Body of pancreas (tissue), 4 donors: ENCODE measurements at regions not wholly inside any gene's neighbourhood (a gene's known extent, or its start where the extent isn't known, plus 50 kb on each side); places are given as distances from the start of the nearest gene placed in this dataset.

Source experiments
- ATAC-seq: fragments of 150-250 bp; one replicate; pipeline ENCODE4 v1.9.1; 2016
- DNase-seq, 4 donors: peaks; one replicate each; pipeline ENCODE4 v3.0.0-alpha.2; 2019
- H3K27ac ChIP-seq, 4 donors: fragments of 200-600 bp; sonication (generic); 1 replicate in 3 of 4; 2 replicates in 1 of 4; pipeline versions ENCODE4 v1.5.1 to v1.6.1; 2016 to 2019; ENCODE audit warnings: mild to moderate bottlenecking in 1 of 4, mixed read lengths in 1 of 4, moderate library complexity in 1 of 4
- H3K27me3 ChIP-seq, 2 donors: fragments of 200-600 bp; sonication (generic); one replicate each; pipeline ENCODE4 v1.6.0; 2016; ENCODE audit warnings: mild to moderate bottlenecking in 1 of 2
- H3K36me3 ChIP-seq, 2 donors: fragments of 200-600 bp; sonication (generic); replicated peaks in 1 of 2; 2 replicates each; pipeline ENCODE4 v1.5.1; 2016; ENCODE audit warnings: low read depth in 2 of 2; ENCODE audit not compliant: insufficient read depth in 1 of 2
- H3K4me1 ChIP-seq: fragments of 200-600 bp; sonication (generic); one replicate; pipeline ENCODE4 v1.6.0; 2016
- H3K4me3 ChIP-seq, 2 donors: fragments of 200-600 bp; sonication (generic); 1 replicate in 1 of 2; 2 replicates in 1 of 2; pipeline ENCODE4 v1.5.1; 2016 to 2019
- H3K9me3 ChIP-seq, 3 donors: fragments of 200-600 bp; sonication (generic); 1 replicate in 2 of 3; 2 replicates in 1 of 3; pipeline ENCODE4 v1.5.1; 2016
- CTCF ChIP-seq, 7 experiments: fragments of 450-650 bp in 4 of 7; fragments of 200-600 bp in 3 of 7; sonication (generic) in 3 of 7; IDR thresholded peaks; one replicate each; pipeline ENCODE4 v1.5.1; 2016 to 2019; ENCODE audit warnings: antibody characterized with exemption in 7 of 7
- POLR2A ChIP-seq, 3 donors: fragments of 450-650 bp; IDR thresholded peaks; one replicate each; pipeline ENCODE4 v1.6.1; 2016; ENCODE audit warnings: antibody characterized with exemption in 3 of 3, mild to moderate bottlenecking in 2 of 3
- WGBS, 2 donors: methylation state at CpG; one replicate each; pipeline ENCODE4 v1.1.5; 2017; 5-methylcytosine and 5-hydroxymethylcytosine counted together
- intact Hi-C: fragments of 100-400 bp; cut with DNase I; formaldehyde crosslinking; loops from one replicate; pipeline ENCODE4 v1.15.1; 2023

DNA sequence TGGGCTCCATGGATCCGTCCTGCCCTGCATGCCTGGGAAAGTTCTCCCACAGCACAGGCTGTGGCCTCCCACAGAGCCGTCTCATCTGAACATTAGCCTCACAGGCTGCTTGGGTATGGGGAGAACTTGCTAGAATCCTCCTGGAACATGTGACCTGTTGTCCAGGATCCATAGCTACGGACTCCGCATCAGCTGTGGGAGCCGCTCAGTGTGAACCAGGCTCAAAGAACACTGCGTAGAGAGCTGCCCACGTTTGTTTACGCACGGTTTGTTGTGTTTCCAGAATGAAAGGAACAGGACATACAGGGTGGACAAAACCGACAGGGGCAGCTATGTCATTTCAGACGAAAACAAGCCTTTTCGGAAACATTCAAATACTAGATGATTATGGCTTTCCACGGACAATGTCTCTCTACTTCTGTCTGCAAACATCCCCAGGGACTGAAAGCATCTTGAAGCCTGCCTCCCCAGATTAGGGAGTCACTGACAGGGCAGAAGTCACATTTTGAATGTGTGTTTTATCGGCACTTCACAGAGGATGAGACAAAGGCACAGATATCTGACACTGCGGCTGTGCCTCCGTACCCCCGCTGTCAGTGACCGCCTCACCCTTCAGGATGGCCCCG lies 390.3 kb downstream of the GADD45G start:
- ATAC-seq (no peak), DNase-seq (no peak)
- 79 to 86% methylated on average over 19 of the region's 19 CpGs for WGBS, 2 donors
- intact Hi-C loops = loop anchor here (5.0 to 10.0 kb wide), 2 partner anchors 107 to 370 kb away; no protein-coding TSS in a partner anchor
- peak overlapping the region in 1 of 4 donors; percentile 78 for H3K27ac ChIP-seq
- no peaks in the 10 kb centered on the region for H3K9me3 ChIP-seq
- no peak for TF ChIP-seq CTCF (IDR thresholded peaks at IDR 0.05)
- no peak for TF ChIP-seq POLR2A (IDR thresholded peaks at IDR 0.05)
- H3K4me1 ChIP-seq = peaks cover 65% of the 10 kb centered on the region
- no peaks in the 10 kb centered on the region for H3K36me3 ChIP-seq
- H3K27me3 ChIP-seq = no peaks in the 10 kb centered on the region
- H3K4me3 ChIP-seq = no peak overlapping the region

GRCh38 chr9:89996116-89996515 lies 391.3 kb downstream of the GADD45G start:
- no peak for ATAC-seq
- Histone ChIP-seq H3K27ac (no peak overlapping the region), H3K9me3 (no peaks in the 10 kb centered on the region), H3K4me3 (no peak overlapping the region), H3K36me3 (no peaks in the 10 kb centered on the region), H3K27me3 (no peaks in the 10 kb centered on the region), H3K4me1 (peaks cover 65% of the 10 kb centered on the region)
- DNase-seq = no peak
- no peak for TF ChIP-seq CTCF (IDR thresholded peaks at IDR 0.05)
- TF ChIP-seq POLR2A (IDR thresholded peaks at IDR 0.05) = no peak
- WGBS, 2 donors = 91 to 93% methylated on average over 5 of the region's 5 CpGs
- intact Hi-C loops = loop anchor here (5.0 to 10.0 kb wide), 2 partner anchors 106 to 371 kb away; no protein-coding TSS in a partner anchor

DNA sequence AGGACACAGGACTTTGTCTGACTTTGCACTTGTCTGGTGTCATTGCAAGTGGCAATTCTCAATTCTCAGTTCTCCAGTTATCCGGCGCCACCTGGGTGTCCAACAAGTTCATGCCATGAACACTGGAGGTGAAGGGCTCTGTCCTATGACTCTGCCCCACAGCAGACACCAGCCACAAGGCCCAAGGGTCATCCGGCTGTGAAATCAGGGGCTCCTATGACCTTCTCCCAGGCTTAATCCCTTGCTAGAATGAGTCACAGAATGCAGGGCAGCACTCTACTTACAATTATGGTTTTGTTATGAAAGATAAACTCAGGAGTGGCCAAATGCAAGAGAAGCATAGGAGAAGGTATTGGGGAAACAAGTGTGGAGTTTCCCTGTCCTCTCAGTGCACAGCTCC lies 392.0 kb downstream of the GADD45G start:
- DNase-seq = no peak
- H3K4me1 ChIP-seq = peaks cover 63% of the 10 kb centered on the region

GRCh38 chr9:89998633-89999032 lies 393.8 kb downstream of the GADD45G start:
- Histone ChIP-seq H3K4me3 (no peak overlapping the region), H3K36me3 (no peaks in the 10 kb centered on the region), H3K4me1 (peaks cover 64% of the 10 kb centered on the region), H3K27me3 (no peaks in the 10 kb centered on the region), H3K9me3 (no peaks in the 10 kb centered on the region), H3K27ac (peak overlapping the region; percentile 92 to 95 (median 94))
- DNase-seq (no peak), ATAC-seq (no peak)
- TF ChIP-seq POLR2A (IDR thresholded peaks at IDR 0.05) (no peak), CTCF (IDR thresholded peaks at IDR 0.05) (no peak)
- intact Hi-C loops = loop anchor here (5.0 to 10.0 kb wide), 2 partner anchors 104 to 374 kb away; no protein-coding TSS in a partner anchor
- 68 to 69% methylated on average over 3 of the region's 3 CpGs for WGBS, 2 donors

More for the DNA sequence above, 392.0 kb downstream of the GADD45G start:
- WGBS, 2 donors = 94% methylated on average over 3 of the region's 3 CpGs; no CpG with 5 or more reads in 1 of the 2 donors
- TF ChIP-seq CTCF (IDR thresholded peaks at IDR 0.05) (no peak), POLR2A (IDR thresholded peaks at IDR 0.05) (no peak)
- Histone ChIP-seq H3K27me3 (no peaks in the 10 kb centered on the region), H3K9me3 (no peaks in the 10 kb centered on the region), H3K27ac (no peak overlapping the region), H3K4me3 (no peak overlapping the region), H3K36me3 (no peaks in the 10 kb centered on the region)
- intact Hi-C loops = loop anchor here (5.0 to 10.0 kb wide), 2 partner anchors 106 to 372 kb away; no protein-coding TSS in a partner anchor
- ATAC-seq = no peak

GRCh38 chr9:89999176-89999533 lies 394.3 kb downstream of the GADD45G start:
- 12% methylated on average over 3 of the region's 3 CpGs; no CpG with 5 or more reads in 1 of the 2 donors for WGBS, 2 donors
- Histone ChIP-seq H3K4me1 (peaks cover 59% of the 10 kb centered on the region), H3K4me3 (no peak overlapping the region), H3K27ac (peak overlapping the region; percentile 92 to 95 (median 94)), H3K36me3 (no peaks in the 10 kb centered on the region), H3K27me3 (no peaks in the 10 kb centered on the region), H3K9me3 (no peaks in the 10 kb centered on the region)
- no peak for TF ChIP-seq POLR2A (IDR thresholded peaks at IDR 0.05)
- no peak for TF ChIP-seq CTCF (IDR thresholded peaks at IDR 0.05)
- peak; percentile 87 to 93 (median 92) for DNase-seq
- intact Hi-C loops = loop anchor here (5.0 to 10.0 kb wide), 2 partner anchors 103 to 374 kb away; no protein-coding TSS in a partner anchor
- ATAC-seq = peak; percentile 84
